Erythroblast (primary cell): ENCODE measurements at regions not wholly inside any gene's neighbourhood (a gene's known extent, or its start where the extent isn't known, plus 50 kb on each side); places are given as distances from the start of the nearest gene placed in this dataset.

Source experiments
- GATA1 ChIP-seq: IDR thresholded peaks from 2 replicates; pipeline ENCODE4 v1.6.1; 2011; ENCODE audit warnings: low read depth, mild to moderate bottlenecking, control low read depth, low read length, moderate library complexity
- POLR2A ChIP-seq: IDR thresholded peaks from 2 replicates; pipeline ENCODE4 v1.6.1; 2011; ENCODE audit warnings: mild to moderate bottlenecking, low read length

DNA sequence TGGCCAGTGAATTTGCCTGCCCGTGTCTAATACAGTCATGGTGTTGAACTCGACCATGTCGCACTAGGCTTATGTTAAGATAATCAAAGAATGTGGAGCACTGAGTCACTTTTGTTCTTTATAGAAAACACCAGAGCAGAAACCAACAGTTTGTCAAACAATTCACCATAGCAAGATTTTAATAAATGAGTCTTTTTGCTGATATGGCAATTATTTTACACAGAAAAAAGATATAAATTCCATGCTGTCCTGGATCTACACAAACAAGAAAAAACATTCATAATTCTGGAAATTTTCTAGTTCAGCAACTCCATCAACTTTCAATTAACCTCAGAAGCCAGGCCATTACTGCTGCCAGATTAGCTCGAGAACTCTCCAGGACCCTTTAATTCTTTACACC, 208.9 kb downstream of the ZNF608 start:
- TF ChIP-seq POLR2A (no peak), GATA1 (no peak)
